Neural cell (in vitro differentiated cells): ENCODE measurements at regions not wholly inside any gene's neighbourhood (a gene's known extent, or its start where the extent isn't known, plus 50 kb on each side); places are given as distances from the start of the nearest gene placed in this dataset.

Experiments
- H2AFZ ChIP-seq: fragments of 200-600, 300-800 bp; sonication (generic), shearing (Covaris generic); 2 replicates; pipeline ENCODE4 v1.6.0; 2014; ENCODE audit warnings: low read depth, mild to moderate bottlenecking, antibody characterized with exemption, low read length, moderate library complexity
- H3F3A ChIP-seq: fragments of 200-600 bp; shearing (Covaris generic); 2 replicates; pipeline ENCODE4 v1.6.1; 2016; ENCODE audit warnings: mild to moderate bottlenecking, moderate library complexity, mixed read lengths, antibody characterized with exemption, low read length; ENCODE audit not compliant: insufficient read depth, poor library complexity, severe bottlenecking
- H3K27ac ChIP-seq: fragments of 200-600, 300-800 bp; sonication (generic), shearing (Covaris generic); 2 replicates; pipeline ENCODE4 v1.5.1; 2014; ENCODE audit warnings: mild to moderate bottlenecking, low read length, moderate library complexity
- H3K27me3 ChIP-seq: fragments of 300-800, 200-600 bp; sonication (generic), shearing (Covaris generic); 2 replicates; pipeline ENCODE4 v1.6.0; 2014; ENCODE audit warnings: mild to moderate bottlenecking, low read depth, low read length, moderate library complexity; ENCODE audit not compliant: insufficient read depth
- H3K36me3 ChIP-seq: fragments of 300-800, 200-600 bp; sonication (generic), shearing (Covaris generic); 2 replicates; pipeline ENCODE4 v1.5.1; 2014; ENCODE audit warnings: mild to moderate bottlenecking, antibody characterized with exemption, low read length, moderate library complexity; ENCODE audit not compliant: insufficient read depth
- H3K4me2 ChIP-seq: fragments of 300-800, 200-600 bp; sonication (generic), shearing (Covaris generic); 2 replicates; pipeline ENCODE4 v1.6.0; 2014; ENCODE audit warnings: mild to moderate bottlenecking, low read length
- H3K4me3 ChIP-seq: fragments of 300-800, 200-600 bp; sonication (generic), shearing (Covaris generic); 2 replicates; pipeline ENCODE4 v1.5.1; 2014; ENCODE audit warnings: mild to moderate bottlenecking, low read length, moderate library complexity
- H3K79me2 ChIP-seq: fragments of 200-600 bp; shearing (Covaris generic); replicated peaks from 2 replicates; pipeline ENCODE4 v1.6.0; 2014; ENCODE audit warnings: mild to moderate bottlenecking, low read length, moderate library complexity; ENCODE audit not compliant: insufficient read depth
- H3K9ac ChIP-seq: fragments of 300-800, 200-600 bp; sonication (generic), shearing (Covaris generic); 2 replicates; pipeline ENCODE4 v1.6.1; 2016; ENCODE audit warnings: mild to moderate bottlenecking, low read length, mixed read lengths
- H3K9me2 ChIP-seq: fragments of 200-600 bp; shearing (Covaris generic); 2 replicates; pipeline ENCODE4 v1.6.1; 2016; ENCODE audit warnings: mild to moderate bottlenecking, low read length, mixed read lengths; ENCODE audit not compliant: insufficient read depth
- H3K9me3 ChIP-seq: fragments of 200-600, 300-800 bp; sonication (generic), shearing (Covaris generic); 2 replicates; pipeline ENCODE4 v1.6.1; 2016; ENCODE audit warnings: mild to moderate bottlenecking, mixed run types, low read length, moderate library complexity, mixed read lengths
- H4K20me1 ChIP-seq: fragments of 200-600 bp; shearing (Covaris generic); 2 replicates; pipeline ENCODE4 v1.6.1; 2016; ENCODE audit warnings: mild to moderate bottlenecking, mixed run types; ENCODE audit not compliant: insufficient read depth
- EP300 ChIP-seq: fragments of 450-650 bp; conservative IDR thresholded peaks from 2 replicates; pipeline ENCODE4 v1.6.1; 2014; ENCODE audit warnings: antibody characterized with exemption, mild to moderate bottlenecking, moderate library complexity; ENCODE audit not compliant: poor library complexity, severe bottlenecking
- EZH2 ChIP-seq: fragments of 200-600, 300-800 bp; shearing (Covaris generic), sonication (generic); IDR thresholded peaks from 2 replicates; pipeline ENCODE4 v1.6.1; 2014; ENCODE audit warnings: antibody characterized with exemption, low read length, borderline replicate concordance, mild to moderate bottlenecking; ENCODE audit not compliant: insufficient read depth, poor library complexity, severe bottlenecking
- MXI1 ChIP-seq: fragments of 450-650 bp; conservative IDR thresholded peaks from 2 replicates; pipeline ENCODE4 v1.6.1; 2014; ENCODE audit warnings: antibody characterized with exemption, mild to moderate bottlenecking; ENCODE audit not compliant: poor library complexity, severe bottlenecking
- POLR2AphosphoS5 ChIP-seq: IDR thresholded peaks from 2 replicates; pipeline ENCODE4 v1.6.1; 2012
- RAD21 ChIP-seq: fragments of 450-650 bp; conservative IDR thresholded peaks from 2 replicates; pipeline ENCODE4 v1.6.1; 2014; ENCODE audit warnings: antibody characterized with exemption, mild to moderate bottlenecking, moderate library complexity
- SMC3 ChIP-seq: fragments of 450-650 bp; conservative IDR thresholded peaks from 2 replicates; pipeline ENCODE4 v1.6.1; 2014; ENCODE audit warnings: antibody characterized with exemption, mild to moderate bottlenecking, moderate library complexity; ENCODE audit not compliant: poor library complexity
- TAF1 ChIP-seq: IDR thresholded peaks from 2 replicates; pipeline ENCODE4 v1.6.1; 2012; ENCODE audit warnings: low read depth
- TF ChIP-seq, protein P1 (sequence below): IDR thresholded peaks from 2 replicates; pipeline ENCODE4 v1.6.1; 2012; ENCODE audit warnings: borderline replicate concordance
- TF ChIP-seq, protein P2 (sequence below): fragments of 450-650 bp; IDR thresholded peaks from 2 replicates; pipeline ENCODE4 v1.5.1; 2014; ENCODE audit warnings: antibody characterized with exemption, mild to moderate bottlenecking, moderate library complexity; ENCODE audit not compliant: poor library complexity, severe bottlenecking

DNA sequence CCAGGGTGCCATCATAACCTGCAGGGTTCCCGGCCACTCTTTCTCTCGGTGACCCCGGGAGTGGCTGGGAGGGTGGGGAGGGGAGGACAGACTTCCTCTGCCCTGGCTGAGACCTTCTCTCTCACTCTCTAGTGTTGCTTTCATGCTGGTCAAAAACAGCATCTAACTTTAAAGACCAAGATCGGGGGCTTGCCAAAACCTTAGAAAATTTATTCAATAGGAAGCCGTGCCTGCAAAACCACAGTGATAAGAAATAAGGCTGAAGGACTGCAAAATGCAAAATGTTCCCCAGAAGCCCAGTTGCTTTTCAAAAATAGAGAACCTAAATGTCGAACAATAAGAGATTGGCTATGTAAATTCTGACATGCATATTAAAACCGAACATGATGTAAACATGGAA lies 344.0 kb downstream of the FOXL1 start:
- no peaks in the 10 kb centered on the region for H3K36me3 ChIP-seq
- H3K9me2 ChIP-seq: no peaks in the 10 kb centered on the region
- no peak overlapping the region for H3K9ac ChIP-seq
- H3K4me2 ChIP-seq: no peak overlapping the region
- H3K27ac ChIP-seq: no peak overlapping the region
- H2AFZ ChIP-seq: no peak overlapping the region
- H4K20me1 ChIP-seq: no peaks in the 10 kb centered on the region
- H3K27me3 ChIP-seq: no peaks in the 10 kb centered on the region
- TF ChIP-seq, protein P1, sequence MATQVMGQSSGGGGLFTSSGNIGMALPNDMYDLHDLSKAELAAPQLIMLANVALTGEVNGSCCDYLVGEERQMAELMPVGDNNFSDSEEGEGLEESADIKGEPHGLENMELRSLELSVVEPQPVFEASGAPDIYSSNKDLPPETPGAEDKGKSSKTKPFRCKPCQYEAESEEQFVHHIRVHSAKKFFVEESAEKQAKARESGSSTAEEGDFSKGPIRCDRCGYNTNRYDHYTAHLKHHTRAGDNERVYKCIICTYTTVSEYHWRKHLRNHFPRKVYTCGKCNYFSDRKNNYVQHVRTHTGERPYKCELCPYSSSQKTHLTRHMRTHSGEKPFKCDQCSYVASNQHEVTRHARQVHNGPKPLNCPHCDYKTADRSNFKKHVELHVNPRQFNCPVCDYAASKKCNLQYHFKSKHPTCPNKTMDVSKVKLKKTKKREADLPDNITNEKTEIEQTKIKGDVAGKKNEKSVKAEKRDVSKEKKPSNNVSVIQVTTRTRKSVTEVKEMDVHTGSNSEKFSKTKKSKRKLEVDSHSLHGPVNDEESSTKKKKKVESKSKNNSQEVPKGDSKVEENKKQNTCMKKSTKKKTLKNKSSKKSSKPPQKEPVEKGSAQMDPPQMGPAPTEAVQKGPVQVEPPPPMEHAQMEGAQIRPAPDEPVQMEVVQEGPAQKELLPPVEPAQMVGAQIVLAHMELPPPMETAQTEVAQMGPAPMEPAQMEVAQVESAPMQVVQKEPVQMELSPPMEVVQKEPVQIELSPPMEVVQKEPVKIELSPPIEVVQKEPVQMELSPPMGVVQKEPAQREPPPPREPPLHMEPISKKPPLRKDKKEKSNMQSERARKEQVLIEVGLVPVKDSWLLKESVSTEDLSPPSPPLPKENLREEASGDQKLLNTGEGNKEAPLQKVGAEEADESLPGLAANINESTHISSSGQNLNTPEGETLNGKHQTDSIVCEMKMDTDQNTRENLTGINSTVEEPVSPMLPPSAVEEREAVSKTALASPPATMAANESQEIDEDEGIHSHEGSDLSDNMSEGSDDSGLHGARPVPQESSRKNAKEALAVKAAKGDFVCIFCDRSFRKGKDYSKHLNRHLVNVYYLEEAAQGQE: no peak
- TF ChIP-seq EP300 (no peak), POLR2AphosphoS5 (no peak), RAD21 (no peak), MXI1 (no peak), EZH2 (no peak), SMC3 (no peak), TAF1 (no peak)
- TF ChIP-seq, protein P2, sequence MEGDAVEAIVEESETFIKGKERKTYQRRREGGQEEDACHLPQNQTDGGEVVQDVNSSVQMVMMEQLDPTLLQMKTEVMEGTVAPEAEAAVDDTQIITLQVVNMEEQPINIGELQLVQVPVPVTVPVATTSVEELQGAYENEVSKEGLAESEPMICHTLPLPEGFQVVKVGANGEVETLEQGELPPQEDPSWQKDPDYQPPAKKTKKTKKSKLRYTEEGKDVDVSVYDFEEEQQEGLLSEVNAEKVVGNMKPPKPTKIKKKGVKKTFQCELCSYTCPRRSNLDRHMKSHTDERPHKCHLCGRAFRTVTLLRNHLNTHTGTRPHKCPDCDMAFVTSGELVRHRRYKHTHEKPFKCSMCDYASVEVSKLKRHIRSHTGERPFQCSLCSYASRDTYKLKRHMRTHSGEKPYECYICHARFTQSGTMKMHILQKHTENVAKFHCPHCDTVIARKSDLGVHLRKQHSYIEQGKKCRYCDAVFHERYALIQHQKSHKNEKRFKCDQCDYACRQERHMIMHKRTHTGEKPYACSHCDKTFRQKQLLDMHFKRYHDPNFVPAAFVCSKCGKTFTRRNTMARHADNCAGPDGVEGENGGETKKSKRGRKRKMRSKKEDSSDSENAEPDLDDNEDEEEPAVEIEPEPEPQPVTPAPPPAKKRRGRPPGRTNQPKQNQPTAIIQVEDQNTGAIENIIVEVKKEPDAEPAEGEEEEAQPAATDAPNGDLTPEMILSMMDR: no peak
- no peaks in the 10 kb centered on the region for H3F3A ChIP-seq
- no peak overlapping the region for H3K4me3 ChIP-seq
- H3K9me3 ChIP-seq: no peaks in the 10 kb centered on the region
- no peaks in the 10 kb centered on the region for H3K79me2 ChIP-seq

DNA sequence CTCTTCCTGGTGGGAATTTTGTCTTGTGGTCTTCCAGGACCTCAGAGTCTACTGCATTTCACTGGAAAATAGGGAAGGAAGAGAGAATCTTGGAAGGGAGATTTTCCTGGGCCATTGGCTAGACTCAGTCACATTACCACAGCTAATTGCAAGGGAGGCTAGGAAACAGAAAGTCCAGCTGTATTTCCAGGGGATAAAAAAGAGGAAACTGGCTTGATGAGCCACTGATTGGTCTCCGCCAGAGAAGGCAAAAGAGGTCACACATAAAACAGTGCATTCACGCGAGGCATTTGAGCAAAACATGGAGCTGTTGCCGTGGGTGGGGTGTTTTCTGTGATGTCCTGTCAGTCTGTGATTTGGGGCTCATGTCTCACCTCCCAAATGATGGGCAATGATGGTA lies 345.3 kb downstream of the FOXL1 start:
- H3K4me3 ChIP-seq: no peak overlapping the region
- no peak overlapping the region for H3K9ac ChIP-seq
- TF ChIP-seq RAD21 (no peak), TAF1 (no peak), POLR2AphosphoS5 (no peak), EP300 (no peak), EZH2 (no peak), MXI1 (no peak), SMC3 (no peak)
- TF ChIP-seq, protein P1: no peak
- TF ChIP-seq, protein P2: no peak

More for the DNA sequence above, 345.3 kb downstream of the FOXL1 start:
- no peaks in the 10 kb centered on the region for H4K20me1 ChIP-seq
- no peaks in the 10 kb centered on the region for H3K79me2 ChIP-seq
- no peaks in the 10 kb centered on the region for H3K27me3 ChIP-seq
- no peak overlapping the region for H2AFZ ChIP-seq
- H3K36me3 ChIP-seq: no peaks in the 10 kb centered on the region
- H3K9me3 ChIP-seq: no peaks in the 10 kb centered on the region
- H3K27ac ChIP-seq: no peak overlapping the region
- no peaks in the 10 kb centered on the region for H3F3A ChIP-seq
- H3K9me2 ChIP-seq: no peaks in the 10 kb centered on the region
- H3K4me2 ChIP-seq: no peak overlapping the region
